T-helper 1 cell treated with Interleukin-12 subunit alpha and Interleukin-12 subunit beta and Interleukin-4 antibody, amounts not matched to agents 30 ng/mL and 1 ng/mL, for 36 hours (primary cell): ENCODE measurements at regions not wholly inside any gene's neighbourhood (a gene's known extent, or its start where the extent isn't known, plus 50 kb on each side); places are given as distances from the start of the nearest gene placed in this dataset.
"Not testable (repeated sequence)": the region's sequence is repeated elsewhere in the genome, so short reads cannot be mapped to it uniquely, and the experiment has no call there.

ENCODE experiments used
- intact Hi-C: fragments of 100-400 bp; cut with micrococcal nuclease; formaldehyde crosslinking; loops from one replicate; pipeline ENCODE4 v1.15.1; 2024

GRCh38 chr2:54040250-54040649 lies 69.5 kb upstream of the PSME4 start:
- intact Hi-C loops = loop anchor here (2.0 kb wide), 1 partner anchor 45 kb away; no protein-coding TSS in a partner anchor

- intact Hi-C loops = no loop called here
These were observed 68.0 kb upstream of the PSME4 start for GRCh38 chr2:54038835-54039234.

GRCh38 chr2:54031288-54031687 lies 60.5 kb upstream of the PSME4 start:
- intact Hi-C loops = not testable (repeated sequence)

DNA sequence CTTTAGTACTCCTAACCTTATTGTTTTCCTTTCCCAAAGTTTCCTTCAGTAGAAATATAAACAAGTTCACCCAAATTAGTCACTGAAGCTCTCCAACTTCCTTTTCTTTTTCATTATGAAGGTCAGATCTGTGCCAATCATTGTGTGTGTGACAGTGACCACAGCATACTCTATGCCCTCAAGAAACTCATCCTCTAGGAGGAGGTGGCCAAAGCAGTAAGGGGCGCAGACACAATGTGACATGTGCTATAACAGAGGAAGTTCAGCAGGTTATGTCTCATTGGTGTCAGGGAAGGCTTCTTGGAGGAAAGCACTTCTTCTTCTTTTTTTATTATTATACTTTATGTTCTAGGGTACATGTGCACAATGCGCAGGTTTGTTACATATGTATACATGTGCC lies 60.0 kb upstream of the PSME4 start:
- intact Hi-C loops = no loop called here

GRCh38 chr2:54030396-54030741 lies 59.6 kb upstream of the PSME4 start:
- intact Hi-C loops = no loop called here

- intact Hi-C loops = no loop called here
These were observed 59.1 kb upstream of the PSME4 start for GRCh38 chr2:54029721-54030395.

GRCh38 chr2:54025463-54026075 lies 54.8 kb upstream of the PSME4 start:
- intact Hi-C loops = not testable (repeated sequence)

GRCh38 chr2:54024576-54024975 lies 53.8 kb upstream of the PSME4 start:
- intact Hi-C loops = no loop called here

DNA sequence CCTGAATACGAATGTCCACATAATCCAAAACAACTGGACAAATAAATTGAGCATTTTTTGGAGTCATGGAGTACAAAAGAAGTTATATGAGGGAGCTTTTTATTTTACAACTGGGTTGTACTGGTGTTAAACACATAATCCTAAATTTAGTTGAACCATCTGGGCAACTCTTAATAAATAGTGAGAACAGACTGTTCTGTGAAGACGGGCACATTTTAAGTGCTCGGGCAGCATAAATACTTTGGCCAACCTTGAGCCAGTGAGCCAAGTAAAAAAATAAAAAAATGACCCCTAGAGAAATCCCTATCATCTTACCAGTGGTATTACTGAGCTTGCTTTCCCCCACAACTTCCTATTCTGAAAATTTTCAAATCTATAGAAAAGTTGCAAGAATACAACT lies 50.9 kb upstream of the PSME4 start:
- intact Hi-C loops = no loop called here

- intact Hi-C loops = no loop called here
These were observed 50.1 kb upstream of the PSME4 start for GRCh38 chr2:54020793-54021414.
